ENCODE measurements at regions not wholly inside any gene's neighbourhood (a gene's known extent, or its start where the extent isn't known, plus 50 kb on each side); places are given as distances from the start of the nearest gene placed in this dataset.

GRCh38 chr6:170045981-170046667 is 244.8 kb downstream of the DLL1 start:
- no peak overlapping the region for H3K4me3 ChIP-seq (replicated peaks; ENCODE audit: low read depth, low read length)
- TF ChIP-seq CTCF (IDR thresholded peaks at IDR 0.05; ENCODE audit: low read length, missing control alignments): no peak
- DNase-seq (ENCODE audit: low read depth): no peak

DNA sequence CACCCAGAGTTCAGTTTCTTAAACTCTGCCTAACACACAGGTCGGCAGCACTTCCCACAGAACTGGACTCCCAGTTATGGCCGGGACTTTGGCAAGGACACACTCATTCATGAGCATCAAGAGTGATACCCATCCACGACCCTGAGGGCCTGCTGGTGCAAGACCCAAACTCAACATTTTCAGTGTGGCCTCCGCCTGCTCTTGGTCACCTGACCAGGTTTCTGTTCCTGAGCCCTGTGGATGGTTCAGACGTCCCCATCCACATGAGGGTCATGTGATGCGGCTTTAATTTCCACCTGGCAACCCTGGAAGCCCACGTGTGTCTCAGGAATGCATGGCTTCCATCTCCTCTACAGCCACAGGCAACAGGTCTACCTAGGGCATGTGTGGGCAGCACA is 245.3 kb downstream of the DLL1 start:
- no peak for TF ChIP-seq CTCF (IDR thresholded peaks at IDR 0.05; ENCODE audit: low read length, missing control alignments)
- H3K4me3 ChIP-seq (replicated peaks; ENCODE audit: low read depth, low read length): no peak overlapping the region
- DNase-seq (ENCODE audit: low read depth): no peak

- no peak for TF ChIP-seq CTCF (IDR thresholded peaks at IDR 0.05; ENCODE audit: low read length, missing control alignments)
- no peak overlapping the region for H3K4me3 ChIP-seq (replicated peaks; ENCODE audit: low read depth, low read length)
- no peak for DNase-seq (ENCODE audit: low read depth)
Observed at GRCh38 chr6:170044836-170045562, 245.9 kb downstream of the DLL1 start.

DNA sequence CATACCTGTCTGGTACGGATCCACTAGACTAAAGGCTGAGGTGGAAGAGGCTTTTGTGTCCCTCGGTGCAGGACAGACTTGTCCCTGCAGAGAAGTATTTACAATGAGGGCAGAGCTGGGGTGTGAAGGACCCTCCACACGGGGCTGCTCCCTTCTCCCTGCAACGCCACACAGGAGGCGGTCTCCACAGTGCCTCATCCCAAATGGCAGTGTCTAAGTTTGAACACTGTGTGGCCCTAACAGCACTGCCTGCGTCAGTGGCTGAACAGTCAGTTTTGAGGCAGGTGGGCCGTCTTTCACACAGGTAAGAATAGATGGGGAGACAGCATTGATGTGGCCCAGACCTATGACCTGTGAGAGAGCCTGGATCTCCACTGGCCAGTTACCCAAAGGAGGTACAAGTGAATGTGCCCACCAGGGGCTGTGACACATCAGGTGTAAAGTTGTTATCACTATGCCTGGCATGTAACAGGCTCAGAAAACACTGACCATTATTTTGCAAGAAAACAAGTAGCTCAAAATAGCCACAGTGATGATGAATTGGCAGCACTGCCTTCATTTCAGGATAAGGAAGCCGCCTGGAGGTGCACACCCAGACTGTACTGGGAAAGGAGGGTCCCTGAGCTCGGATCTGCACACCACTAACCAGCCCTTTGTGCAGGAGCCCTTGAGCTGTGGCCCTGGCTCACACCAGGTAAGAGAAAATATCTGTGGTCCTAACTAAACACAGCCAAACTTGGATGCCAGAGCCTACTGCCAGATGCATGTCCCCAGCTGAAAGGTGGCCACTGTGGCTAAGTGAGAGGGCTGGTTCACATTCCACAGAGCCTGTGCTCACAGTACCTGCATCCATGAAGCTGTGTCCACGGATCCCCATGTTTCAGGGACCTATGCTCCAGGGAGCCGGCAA is 246.7 kb downstream of the DLL1 start:
- no peak overlapping the region for H3K4me3 ChIP-seq (replicated peaks; ENCODE audit: low read depth, low read length)
- DNase-seq (ENCODE audit: low read depth): no peak
- no peak for TF ChIP-seq CTCF (IDR thresholded peaks at IDR 0.05; ENCODE audit: low read length, missing control alignments)

- no peak overlapping the region for H3K4me3 ChIP-seq (replicated peaks; ENCODE audit: low read depth, low read length)
- TF ChIP-seq CTCF (IDR thresholded peaks at IDR 0.05; ENCODE audit: low read length, missing control alignments): no peak
- no peak for DNase-seq (ENCODE audit: low read depth)
Observed at GRCh38 chr6:170043150-170043819, 247.6 kb downstream of the DLL1 start.

DNA sequence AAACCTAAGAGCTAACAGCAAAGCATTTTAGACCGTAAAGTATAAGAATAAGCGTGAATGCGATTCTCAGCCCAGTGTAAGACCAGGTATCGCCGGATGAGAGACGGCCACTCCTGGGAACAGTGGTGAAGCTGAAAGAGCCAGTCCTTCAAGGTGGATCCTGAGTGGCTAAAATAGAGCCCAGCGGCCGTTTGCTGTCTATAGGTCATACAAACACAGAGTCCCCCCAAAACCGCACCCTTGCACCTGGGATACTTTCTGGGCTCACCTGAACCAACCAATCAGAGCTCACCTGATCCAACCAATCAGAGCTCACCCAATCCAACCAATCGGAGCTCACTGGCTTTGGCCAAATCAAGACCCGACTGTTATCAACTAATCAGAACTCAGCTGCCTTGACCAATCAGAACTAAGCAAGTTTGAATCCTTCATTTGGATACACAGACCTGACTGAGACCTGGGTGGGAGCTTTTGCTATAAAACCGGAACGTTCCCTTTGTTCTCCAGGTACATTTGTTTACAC is 248.2 kb downstream of the DLL1 start:
- no peak overlapping the region for H3K4me3 ChIP-seq (replicated peaks; ENCODE audit: low read depth, low read length)
- TF ChIP-seq CTCF (IDR thresholded peaks at IDR 0.05; ENCODE audit: low read length, missing control alignments): no peak
- no peak for DNase-seq (ENCODE audit: low read depth)

All from fibroblast of pulmonary artery (primary cell).